ENCODE measurements at regions not wholly inside any gene's neighbourhood (a gene's known extent, or its start where the extent isn't known, plus 50 kb on each side); places are given as distances from the start of the nearest gene placed in this dataset.

- in situ Hi-C loops (cut with MboI; ENCODE audit: low sequenced_read_pairs, unreplicated experiment): no loop called here
- TF ChIP-seq CTCF (IDR thresholded peaks at IDR 0.05; ENCODE audit: borderline replicate concordance, control extremely low read depth, extremely low read depth, insufficient read depth, missing control alignments): no peak
- DNase-seq (ENCODE audit: low spot score): no peak
These were observed 690.4 kb upstream of the LRATD1 start for GRCh38 chr2:13942111-13942510.

GRCh38 chr2:13950761-13951160, 681.8 kb upstream of the LRATD1 start:
- TF ChIP-seq CTCF (IDR thresholded peaks at IDR 0.05; ENCODE audit: borderline replicate concordance, control extremely low read depth, extremely low read depth, insufficient read depth, missing control alignments): no peak
- in situ Hi-C loops (cut with MboI; ENCODE audit: low sequenced_read_pairs, unreplicated experiment): no loop called here
- no peak for DNase-seq (ENCODE audit: low spot score)

- no peak for TF ChIP-seq CTCF (IDR thresholded peaks at IDR 0.05; ENCODE audit: borderline replicate concordance, control extremely low read depth, extremely low read depth, insufficient read depth, missing control alignments)
- in situ Hi-C loops (cut with MboI; ENCODE audit: low sequenced_read_pairs, unreplicated experiment): no loop called here
- DNase-seq (ENCODE audit: low spot score): no peak
These were observed 663.7 kb upstream of the LRATD1 start for GRCh38 chr2:13968811-13969210.

- in situ Hi-C loops (cut with MboI; ENCODE audit: low sequenced_read_pairs, unreplicated experiment): no loop called here
- no peak for DNase-seq (ENCODE audit: low spot score)
- no peak for TF ChIP-seq CTCF (IDR thresholded peaks at IDR 0.05; ENCODE audit: borderline replicate concordance, control extremely low read depth, extremely low read depth, insufficient read depth, missing control alignments)
These were observed 646.3 kb upstream of the LRATD1 start for GRCh38 chr2:13986119-13986720.

- no peak for TF ChIP-seq CTCF (IDR thresholded peaks at IDR 0.05; ENCODE audit: borderline replicate concordance, control extremely low read depth, extremely low read depth, insufficient read depth, missing control alignments)
- in situ Hi-C loops (cut with MboI; ENCODE audit: low sequenced_read_pairs, unreplicated experiment): no loop called here
- no peak for DNase-seq (ENCODE audit: low spot score)
These were observed 636.0 kb upstream of the LRATD1 start for GRCh38 chr2:13996527-13996926.

- TF ChIP-seq CTCF (IDR thresholded peaks at IDR 0.05; ENCODE audit: borderline replicate concordance, control extremely low read depth, extremely low read depth, insufficient read depth, missing control alignments): no peak
- in situ Hi-C loops (cut with MboI; ENCODE audit: low sequenced_read_pairs, unreplicated experiment): no loop called here
- no peak for DNase-seq (ENCODE audit: low spot score)
These were observed 621.3 kb upstream of the LRATD1 start for GRCh38 chr2:14011190-14011589.
